ENCODE measurements at regions not wholly inside any gene's neighbourhood (a gene's known extent, or its start where the extent isn't known, plus 50 kb on each side); places are given as distances from the start of the nearest gene placed in this dataset.

GRCh38 chr5:67481362-67481761 is 284.8 kb upstream of the CD180 start:
- TF ChIP-seq CTCF (IDR thresholded peaks at IDR 0.05), result no peak
- no peak for ATAC-seq
- Histone ChIP-seq H3K4me3 (no peak overlapping the region), H3K4me1 (no peaks in the 10 kb centered on the region), H3K36me3 (no peaks in the 10 kb centered on the region), H3K27ac (no peak overlapping the region), H3K27me3 (no peaks in the 10 kb centered on the region), H3K9me3 (no peaks in the 10 kb centered on the region)
- intact Hi-C loops (cut with DNase I), result no loop called here
- DNase-seq, result no peak
- WGBS, 2 donors, result 95 to 100% methylated on average over 1 of the region's 1 CpG

DNA sequence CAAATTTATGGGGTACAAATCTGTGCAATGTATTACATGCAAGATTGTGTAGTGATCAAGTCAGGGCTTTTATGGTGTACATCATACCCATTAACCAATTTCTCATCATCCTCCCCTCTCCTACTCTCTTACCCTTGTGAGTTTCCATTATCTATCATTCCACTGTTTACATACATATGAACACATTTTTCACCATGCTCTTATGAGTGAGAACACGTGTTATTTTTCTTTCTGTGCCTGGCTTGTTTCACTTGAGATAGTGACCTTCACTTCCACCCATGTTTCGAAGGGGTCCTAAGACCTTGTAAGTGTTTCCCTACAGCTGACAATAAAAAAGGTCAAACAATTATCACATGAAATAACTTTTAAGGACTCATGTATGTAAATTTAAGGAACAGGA is 281.7 kb upstream of the CD180 start:
- Histone ChIP-seq H3K4me1 (no peaks in the 10 kb centered on the region), H3K9me3 (no peaks in the 10 kb centered on the region), H3K27ac (no peak overlapping the region), H3K36me3 (no peaks in the 10 kb centered on the region), H3K4me3 (no peak overlapping the region), H3K27me3 (no peaks in the 10 kb centered on the region)
- intact Hi-C loops (cut with DNase I), result no loop called here
- DNase-seq (no peak), ATAC-seq (no peak)
- TF ChIP-seq CTCF (IDR thresholded peaks at IDR 0.05), result no peak
- WGBS, 2 donors, result 74 to 83% methylated on average over 2 of the region's 2 CpGs

DNA sequence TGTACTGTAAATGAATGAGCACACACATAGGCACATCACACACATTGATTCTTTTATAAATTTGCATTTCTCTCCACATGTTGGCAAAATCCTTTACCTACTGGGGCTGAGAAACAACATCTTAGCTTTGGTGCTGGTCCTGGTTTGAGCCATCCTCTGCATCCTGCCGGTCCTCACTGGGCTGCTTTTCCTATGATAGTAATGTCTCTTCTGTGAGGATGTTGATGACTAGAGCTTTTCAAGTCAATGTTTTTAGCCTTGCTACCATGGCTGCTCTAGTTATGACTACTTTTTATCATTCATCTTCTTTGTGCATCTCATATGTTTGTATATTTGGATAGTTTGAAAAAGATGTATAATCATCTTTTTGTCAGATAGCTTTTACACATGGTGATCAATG is 280.4 kb upstream of the CD180 start:
- no peak for TF ChIP-seq CTCF (IDR thresholded peaks at IDR 0.05)
- no peaks in the 10 kb centered on the region for H3K9me3 ChIP-seq
- no peak for DNase-seq
- ATAC-seq, result no peak
- no peaks in the 10 kb centered on the region for H3K27me3 ChIP-seq
- WGBS, 2 donors, result 96 to 97% methylated on average over 1 of the region's 1 CpG
- no peak overlapping the region for H3K27ac ChIP-seq
- no peak overlapping the region for H3K4me3 ChIP-seq
- intact Hi-C loops (cut with DNase I), result no loop called here
- no peaks in the 10 kb centered on the region for H3K36me3 ChIP-seq
- no peaks in the 10 kb centered on the region for H3K4me1 ChIP-seq

DNA sequence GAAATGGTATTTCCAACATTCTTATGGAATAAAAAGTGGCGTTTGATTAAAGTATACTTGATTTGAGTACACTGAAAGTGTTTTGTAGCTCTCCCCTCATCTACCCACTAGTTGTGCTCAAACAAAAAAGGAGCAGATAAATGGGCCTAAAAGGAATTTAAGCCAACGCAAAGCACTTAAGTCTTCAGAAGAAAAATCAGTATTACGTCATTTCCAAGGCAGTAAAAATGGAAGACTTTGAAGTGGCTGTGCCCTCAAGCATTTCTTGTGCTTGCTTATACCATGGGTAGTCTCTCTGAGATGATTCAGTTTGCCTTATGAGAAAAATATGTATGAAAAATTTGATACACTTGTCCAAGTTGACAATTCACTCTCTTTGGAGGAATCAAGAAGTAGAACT is 279.9 kb upstream of the CD180 start:
- no peak for ATAC-seq
- intact Hi-C loops (cut with DNase I), result no loop called here

More for the DNA sequence above, 279.9 kb upstream of the CD180 start:
- H3K27me3 ChIP-seq, result no peaks in the 10 kb centered on the region
- H3K9me3 ChIP-seq, result peaks cover 0 to 4% (median 0%) of the 10 kb centered on the region in 11 donors
- 88 to 91% methylated on average over 3 of the region's 3 CpGs for WGBS, 2 donors
- no peak overlapping the region for H3K27ac ChIP-seq
- no peak overlapping the region for H3K4me3 ChIP-seq
- no peak for DNase-seq
- no peak for TF ChIP-seq CTCF (IDR thresholded peaks at IDR 0.05)
- no peaks in the 10 kb centered on the region for H3K36me3 ChIP-seq
- H3K4me1 ChIP-seq, result no peaks in the 10 kb centered on the region

Data from heart right ventricle (tissue), 16 donors.